HEK293T (cell line): ENCODE measurements at regions not wholly inside any gene's neighbourhood (a gene's known extent, or its start where the extent isn't known, plus 50 kb on each side); places are given as distances from the start of the nearest gene placed in this dataset.

Experiments used
- ARNT ChIP-seq: fragments of 450-650 bp; IDR thresholded peaks from 2 replicates; pipeline ENCODE4 v1.6.1; 2017; ENCODE audit warnings: mild to moderate bottlenecking
- BHLHE40 ChIP-seq: fragments of 450-650 bp; IDR thresholded peaks from 2 replicates; pipeline ENCODE4 v1.6.1; 2016; ENCODE audit warnings: mild to moderate bottlenecking, moderate library complexity, borderline replicate concordance
- FOXK2 ChIP-seq: fragments of 450-650 bp; IDR thresholded peaks from 2 replicates; pipeline ENCODE4 v1.6.1; 2016; ENCODE audit warnings: mild to moderate bottlenecking
- HDGF ChIP-seq: fragments of 450-650 bp; IDR thresholded peaks from 2 replicates; pipeline ENCODE4 v1.6.1; 2017; ENCODE audit warnings: antibody characterized with exemption, borderline replicate concordance
- SUZ12 ChIP-seq: fragments of 450-650 bp; IDR thresholded peaks from 2 replicates; pipeline ENCODE4 v1.6.1; 2016; ENCODE audit warnings: mild to moderate bottlenecking
- ZNF384 ChIP-seq: fragments of 450-650 bp; IDR thresholded peaks from 2 replicates; pipeline ENCODE4 v1.6.1; 2016

DNA sequence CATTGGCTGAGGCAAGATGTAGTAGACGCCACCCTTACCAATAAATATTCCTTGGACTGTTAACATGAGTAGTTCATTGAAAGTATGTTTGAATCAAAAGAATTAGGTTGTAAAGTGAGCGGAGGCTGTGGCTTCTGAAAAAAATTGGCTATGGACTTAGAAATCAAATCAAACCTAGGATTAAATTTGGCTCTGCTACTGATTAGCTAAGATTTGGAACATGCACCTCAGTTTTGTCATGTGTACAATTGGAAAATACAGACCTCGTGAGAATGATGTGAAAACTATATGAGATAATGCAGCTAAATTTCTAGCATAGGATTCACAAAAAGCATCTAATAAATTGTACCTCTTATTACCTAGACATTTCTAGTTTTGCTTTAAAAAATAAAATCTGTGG, 85.3 kb upstream of the USP25 start:
- TF ChIP-seq FOXK2 (no peak), BHLHE40 (no peak), ZNF384 (no peak), ARNT (no peak), HDGF (no peak), SUZ12 (no peak)
